ENCODE measurements at regions not wholly inside any gene's neighbourhood (a gene's known extent, or its start where the extent isn't known, plus 50 kb on each side); places are given as distances from the start of the nearest gene placed in this dataset.

- DNase-seq (ENCODE audit: low read depth, low spot score) (no peak), FAIRE-seq (no peak)
- H4K20me1 ChIP-seq (replicated peaks; ENCODE audit: control insufficient read depth, extremely low read depth, insufficient read depth, low read length): no peaks in the 10 kb centered on the region
- no peaks in the 10 kb centered on the region for H3K36me3 ChIP-seq (ENCODE audit: control insufficient read depth in 2 of 2, extremely low read depth in 1 of 2, insufficient read depth in 2 of 2, low read length in 2 of 2)
- no peaks in the 10 kb centered on the region for H3K27me3 ChIP-seq (ENCODE audit: control insufficient read depth in 2 of 2, insufficient read depth in 2 of 2, low read length in 2 of 2)
- POLR2A ChIA-PET: no interaction called here
- no peak overlapping the region for H2AFZ ChIP-seq (ENCODE audit: low read depth, low read length)
- dilution Hi-C loops (cut with MboI; ENCODE audit: extremely low pct_ligation_motif_present, low sequenced_read_pairs) (no loop called here), intact Hi-C loops (cut with micrococcal nuclease) (no loop called here)
- no peak overlapping the region for H3K27ac ChIP-seq (ENCODE audit: insufficient read depth, low read depth, low read length)
- H3K79me2 ChIP-seq (ENCODE audit: control insufficient read depth, insufficient read depth, low read length): no peaks in the 10 kb centered on the region
- no peak overlapping the region for H3K9ac ChIP-seq (replicated peaks; ENCODE audit: extremely low read depth, insufficient read depth, low read length)
- no peak for TF ChIP-seq POLR2A (IDR thresholded peaks at IDR 0.05; ENCODE audit: low read depth, low read length)
- TF ChIP-seq, protein P1, sequence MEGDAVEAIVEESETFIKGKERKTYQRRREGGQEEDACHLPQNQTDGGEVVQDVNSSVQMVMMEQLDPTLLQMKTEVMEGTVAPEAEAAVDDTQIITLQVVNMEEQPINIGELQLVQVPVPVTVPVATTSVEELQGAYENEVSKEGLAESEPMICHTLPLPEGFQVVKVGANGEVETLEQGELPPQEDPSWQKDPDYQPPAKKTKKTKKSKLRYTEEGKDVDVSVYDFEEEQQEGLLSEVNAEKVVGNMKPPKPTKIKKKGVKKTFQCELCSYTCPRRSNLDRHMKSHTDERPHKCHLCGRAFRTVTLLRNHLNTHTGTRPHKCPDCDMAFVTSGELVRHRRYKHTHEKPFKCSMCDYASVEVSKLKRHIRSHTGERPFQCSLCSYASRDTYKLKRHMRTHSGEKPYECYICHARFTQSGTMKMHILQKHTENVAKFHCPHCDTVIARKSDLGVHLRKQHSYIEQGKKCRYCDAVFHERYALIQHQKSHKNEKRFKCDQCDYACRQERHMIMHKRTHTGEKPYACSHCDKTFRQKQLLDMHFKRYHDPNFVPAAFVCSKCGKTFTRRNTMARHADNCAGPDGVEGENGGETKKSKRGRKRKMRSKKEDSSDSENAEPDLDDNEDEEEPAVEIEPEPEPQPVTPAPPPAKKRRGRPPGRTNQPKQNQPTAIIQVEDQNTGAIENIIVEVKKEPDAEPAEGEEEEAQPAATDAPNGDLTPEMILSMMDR (IDR thresholded peaks at IDR 0.05; ENCODE audit: extremely low read depth in 1 of 2, insufficient read depth in 1 of 2, low read depth in 1 of 2, low read length in 2 of 2): no peak
- TF ChIP-seq FOS (IDR thresholded peaks at IDR 0.05; ENCODE audit: borderline replicate concordance, insufficient read depth, low read length): no peak
- no peak for TF ChIP-seq GATA2 (IDR thresholded peaks at IDR 0.05; ENCODE audit: insufficient read depth, insufficient read length, low read depth, low read length)
- no peak for TF ChIP-seq MYC (IDR thresholded peaks at IDR 0.05; ENCODE audit: low read depth, low read length)
- TF ChIP-seq JUN (IDR thresholded peaks at IDR 0.05; ENCODE audit: borderline replicate concordance, insufficient read depth, insufficient read length, low read depth): no peak
- H3K4me3 ChIP-seq (replicated peaks in 1 of 3; ENCODE audit: insufficient read depth in 1 of 3, low read depth in 1 of 3, low read length in 3 of 3): no peak overlapping the region
- CTCF ChIA-PET: no interaction called here
- no peaks in the 10 kb centered on the region for H3K9me3 ChIP-seq (replicated peaks; ENCODE audit: control insufficient read depth, insufficient read depth, low read length)
- BruUV-seq (replicated peaks): no TSS peak
- no peaks in the 10 kb centered on the region for H3K9me1 ChIP-seq (replicated peaks; ENCODE audit: control insufficient read depth, extremely low read depth, insufficient read depth, low read length)
- H3K4me1 ChIP-seq (ENCODE audit: control insufficient read depth, extremely low read depth, insufficient read depth, low read length): no peaks in the 10 kb centered on the region
- H3K4me2 ChIP-seq (ENCODE audit: insufficient read depth, low read length): no peak overlapping the region
These were observed 520.5 kb upstream of the ADGRB3 start for GRCh38 chr6:68114463-68115047.

Measured in endothelial cell of umbilical vein (primary cell).